ENCODE measurements at regions not wholly inside any gene's neighbourhood (a gene's known extent, or its start where the extent isn't known, plus 50 kb on each side); places are given as distances from the start of the nearest gene placed in this dataset.
"Not testable (repeated sequence)": the region's sequence is repeated elsewhere in the genome, so short reads cannot be mapped to it uniquely, and the experiment has no call there.

GRCh38 chr12:89856431-89856830, 147.8 kb upstream of the ATP2B1 start:
- DNase-seq: no peak

- DNase-seq: no peak
Measured at GRCh38 chr12:89848732-89849131, 140.1 kb upstream of the ATP2B1 start.

DNA sequence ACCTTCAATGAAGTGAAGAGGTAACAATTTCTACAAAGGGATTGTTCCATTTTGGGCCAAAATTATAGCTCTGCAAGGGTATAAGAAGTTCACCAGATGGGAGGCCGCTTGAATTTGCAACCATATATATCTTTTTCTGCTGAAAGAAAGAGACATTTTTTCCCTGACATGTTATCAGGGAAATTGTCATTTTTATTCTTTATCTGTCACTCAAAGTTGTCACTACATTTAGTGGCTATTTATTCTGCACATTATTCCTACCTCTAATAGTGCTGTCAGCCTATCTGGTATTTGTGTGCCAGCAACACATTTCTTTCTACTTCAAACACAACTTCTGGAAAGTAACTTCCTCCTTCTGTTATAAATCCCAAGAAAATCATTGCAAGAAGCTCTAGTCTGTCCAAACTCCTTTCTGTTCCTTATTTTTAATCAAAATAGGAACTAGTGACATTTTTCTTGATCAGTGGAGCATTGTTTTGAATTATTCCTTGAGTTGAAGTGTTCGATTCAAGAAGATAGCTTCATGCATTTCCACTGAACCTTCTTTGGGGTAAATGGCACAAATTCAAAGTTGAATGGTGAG, 137.9 kb upstream of the ATP2B1 start:
- no peak for DNase-seq

DNA sequence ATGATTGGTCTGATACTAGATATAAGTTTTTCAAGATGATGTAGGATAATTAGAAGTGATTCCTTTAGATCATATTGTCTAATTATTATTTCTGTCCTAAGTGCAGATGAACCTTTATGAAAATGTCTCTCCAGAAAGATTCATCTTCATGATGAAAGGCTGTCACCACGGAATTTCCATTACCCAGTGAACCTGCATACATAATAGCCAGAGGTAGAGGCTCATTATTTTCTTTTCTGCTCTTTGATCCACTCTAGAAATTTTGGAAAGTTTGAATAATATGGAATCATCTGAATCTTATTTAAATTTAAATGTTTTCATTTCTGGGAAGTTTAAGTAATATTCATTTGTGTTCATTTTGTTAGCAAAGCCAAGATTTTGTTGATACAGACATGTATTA, 137.1 kb upstream of the ATP2B1 start:
- no peak for DNase-seq

- no peak for DNase-seq
Measured at GRCh38 chr12:89845366-89845765, 136.7 kb upstream of the ATP2B1 start.

DNA sequence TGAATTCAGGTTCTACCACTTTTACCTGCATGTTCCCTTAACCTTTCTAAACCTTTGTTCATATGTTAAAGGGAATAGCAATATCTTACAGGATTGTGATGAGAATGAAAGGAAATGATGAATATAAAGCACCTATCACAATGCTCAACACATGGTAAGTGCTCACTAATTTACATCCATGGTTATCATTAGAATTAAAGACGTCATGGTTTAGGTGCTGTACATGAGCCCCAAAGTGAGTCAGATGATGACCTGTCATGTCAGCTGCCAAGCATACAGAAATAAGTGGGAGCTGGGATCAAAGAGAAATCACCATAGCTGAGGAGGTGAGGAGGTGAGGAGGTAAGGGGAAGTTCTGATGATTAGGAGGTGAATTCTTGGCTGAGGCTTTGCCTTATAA, 135.9 kb upstream of the ATP2B1 start:
- DNase-seq: no peak

GRCh38 chr12:89840162-89840922, 131.7 kb upstream of the ATP2B1 start:
- no peak for DNase-seq

GRCh38 chr12:89839444-89839843, 130.8 kb upstream of the ATP2B1 start:
- no peak for DNase-seq

GRCh38 chr12:89838833-89839232, 130.2 kb upstream of the ATP2B1 start:
- DNase-seq: no peak

DNA sequence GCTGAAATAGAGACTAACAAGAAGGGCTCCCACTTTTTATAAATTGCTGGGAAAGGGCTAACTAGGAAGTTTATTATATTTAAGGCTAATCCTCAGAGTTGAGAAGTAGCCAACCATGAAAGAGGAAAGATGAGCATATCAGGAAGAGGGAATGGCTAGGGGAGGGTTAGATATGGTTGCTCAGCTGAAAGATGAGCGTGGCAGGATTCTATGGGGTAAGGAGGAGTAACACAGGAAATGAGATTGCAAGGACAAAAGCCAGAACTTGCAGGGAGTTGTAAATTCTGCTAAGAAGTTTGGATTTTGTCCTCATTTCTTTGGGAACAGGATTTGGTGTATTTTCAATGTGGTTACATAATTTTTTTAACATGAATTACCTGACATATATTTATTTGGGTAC, 127.4 kb upstream of the ATP2B1 start:
- DNase-seq: no peak

DNA sequence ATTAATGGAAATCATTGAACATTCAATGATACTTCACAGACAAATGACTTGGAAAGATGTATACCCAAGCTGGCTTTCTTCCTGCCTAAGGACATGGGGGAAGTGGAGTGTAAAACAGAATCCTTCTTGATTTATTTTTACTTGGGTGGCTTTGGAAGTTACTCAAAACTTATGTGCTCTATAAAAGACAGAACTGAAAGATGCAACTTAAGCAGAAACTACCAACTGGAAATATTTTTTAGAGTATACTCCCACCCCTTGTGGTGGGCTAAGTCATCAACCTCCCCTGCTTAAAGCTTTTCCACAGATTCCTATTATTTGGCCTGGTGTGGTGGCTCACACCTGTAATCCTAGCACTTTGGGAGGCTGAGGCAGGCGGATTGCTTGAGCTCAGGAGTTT, 126.0 kb upstream of the ATP2B1 start:
- DNase-seq: no peak

- no peak for DNase-seq
Measured at GRCh38 chr12:89833337-89834252, 125.0 kb upstream of the ATP2B1 start.

- DNase-seq: no peak
Measured at GRCh38 chr12:89832336-89832735, 123.7 kb upstream of the ATP2B1 start.

DNA sequence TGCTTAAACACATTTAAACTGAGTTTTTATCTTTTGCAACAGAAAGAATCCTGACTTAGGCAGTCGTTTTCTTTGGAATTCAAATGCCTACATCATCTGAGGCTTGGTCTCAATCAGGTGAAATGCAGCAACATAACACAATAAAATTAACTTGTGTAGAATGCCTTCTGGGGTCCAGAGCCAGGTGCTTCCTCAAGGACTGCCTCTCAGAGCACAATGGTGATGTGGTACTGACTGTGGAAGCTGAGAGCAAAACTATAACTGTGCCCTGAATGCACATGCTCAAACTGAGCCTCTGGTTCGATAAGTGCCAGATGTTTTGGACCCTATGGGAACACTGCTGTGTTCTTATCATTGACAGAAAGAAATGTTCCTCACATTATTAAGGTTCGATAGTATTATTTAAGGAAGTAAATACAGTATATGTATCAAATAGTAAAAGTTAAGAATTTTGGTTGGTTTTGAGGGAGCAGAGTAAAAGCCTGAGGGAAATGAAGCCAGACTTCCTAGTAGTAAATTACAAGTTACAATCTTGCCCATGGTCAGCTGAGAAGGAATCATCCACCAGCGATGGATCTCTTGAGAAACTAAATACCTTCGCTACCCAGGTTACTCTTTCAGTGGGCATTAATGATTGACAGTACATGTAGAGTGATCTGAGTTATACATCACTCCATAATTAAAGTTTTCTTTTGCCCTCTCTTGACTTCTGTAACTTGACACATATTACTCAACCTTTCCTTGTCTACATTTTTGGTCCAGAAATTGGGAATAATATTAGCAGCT, 122.9 kb upstream of the ATP2B1 start:
- no peak for DNase-seq

- no peak for DNase-seq
Measured at GRCh38 chr12:89829434-89829975, 120.9 kb upstream of the ATP2B1 start.

DNA sequence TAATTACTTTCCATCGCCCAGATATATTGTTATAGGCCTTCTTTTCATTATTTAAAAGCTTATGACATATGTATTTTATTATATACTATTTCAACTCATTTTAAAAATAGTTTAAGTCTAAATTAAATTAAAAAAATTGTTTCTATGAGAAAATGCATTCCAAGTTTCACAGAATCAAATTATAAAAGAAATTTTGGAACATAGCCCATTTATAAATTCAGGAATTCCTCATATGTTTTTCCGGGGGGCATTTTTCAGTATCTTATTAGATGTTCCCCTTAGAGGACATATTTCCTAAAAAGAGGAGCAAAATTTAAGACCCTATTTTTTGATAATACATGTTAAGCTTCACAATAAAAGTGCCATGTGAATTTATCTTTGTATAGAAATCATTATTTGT, 119.9 kb upstream of the ATP2B1 start:
- no peak for DNase-seq

- no peak for DNase-seq
Measured at GRCh38 chr12:89827592-89827991, 119.0 kb upstream of the ATP2B1 start.

- DNase-seq: no peak
Measured at GRCh38 chr12:89826468-89826867, 117.8 kb upstream of the ATP2B1 start.

GRCh38 chr12:89825591-89826449, 117.2 kb upstream of the ATP2B1 start:
- DNase-seq: no peak

DNA sequence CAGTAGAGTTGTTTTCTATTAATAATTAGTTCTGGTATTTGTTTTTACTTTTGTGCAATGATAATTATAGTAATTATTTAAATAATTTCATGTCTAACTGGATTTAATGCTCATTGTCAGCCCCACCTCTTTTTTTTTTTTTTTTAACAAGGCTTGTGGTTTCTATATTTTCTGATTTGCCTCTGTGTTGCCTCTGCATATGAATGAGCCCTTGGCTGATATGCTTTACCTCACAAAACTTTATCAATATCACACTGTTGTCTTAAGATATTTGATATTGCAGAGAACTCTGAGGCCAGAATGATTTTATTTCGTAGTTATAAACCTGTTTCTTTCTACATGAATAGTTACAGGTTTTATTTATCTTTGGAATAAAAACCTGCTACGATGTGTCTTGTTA, 116.2 kb upstream of the ATP2B1 start:
- DNase-seq: no peak

DNA sequence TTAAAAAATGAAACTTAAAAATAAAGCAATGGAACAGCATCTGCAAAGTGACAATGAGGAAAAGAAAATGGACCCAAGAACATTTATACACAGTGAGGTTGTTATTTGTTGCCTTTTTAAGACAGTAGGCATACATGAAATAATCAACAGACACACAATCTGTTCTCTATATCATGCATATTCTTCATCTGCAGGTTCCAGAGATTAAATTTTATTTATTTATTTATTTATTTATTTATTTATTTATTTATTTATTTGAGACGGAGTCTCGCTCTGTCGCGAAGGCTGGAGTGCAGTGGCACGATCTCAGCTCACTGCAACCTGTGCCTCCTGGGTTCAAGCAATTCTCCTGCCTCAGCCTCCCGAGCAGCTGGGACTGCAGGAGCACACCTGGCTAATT, 114.4 kb upstream of the ATP2B1 start:
- DNase-seq: not testable (repeated sequence)
